Natural killer cell treated with Interleukin-12 subunit alpha and Interleukin-12 subunit beta and Interleukin-15 and Interleukin-18, amount 100 ng/mL, for 72 hours (primary cell): ENCODE measurements at regions not wholly inside any gene's neighbourhood (a gene's known extent, or its start where the extent isn't known, plus 50 kb on each side); places are given as distances from the start of the nearest gene placed in this dataset.

Source experiments
- ATAC-seq, 2 donors: fragments of 150-1000 bp; cut with Tn5 transposase in 1 of 2; sonication (Bioruptor Pico), chemical (Tn5 transposase) in 1 of 2; 2 replicates each; pipeline ENCODE4 v1.10.0; 2021
- DNase-seq: peaks from one replicate; pipeline ENCODE4 v3.0.0; 2022; ENCODE audit warnings: low spot score
- H3K27ac Mint-ChIP-seq, 2 donors: 1 replicate in 1 of 2; 2 replicates in 1 of 2; pipeline ENCODE4 v1.8.0; 2022; ENCODE audit warnings: mixed read lengths in 2 of 2, mild to moderate bottlenecking in 1 of 2, moderate library complexity in 1 of 2
- H3K27me3 Mint-ChIP-seq, 2 donors: 1 replicate in 1 of 2; 2 replicates in 1 of 2; pipeline ENCODE4 v1.8.0; 2022; ENCODE audit warnings: mixed read lengths in 2 of 2
- H3K36me3 Mint-ChIP-seq: one replicate; pipeline ENCODE4 v1.8.0; 2022; ENCODE audit warnings: mixed read lengths
- H3K4me1 Mint-ChIP-seq, 2 donors: 1 replicate in 1 of 2; 2 replicates in 1 of 2; pipeline ENCODE4 v1.8.0; 2022; ENCODE audit warnings: low read depth in 2 of 2, mixed read lengths in 2 of 2, mild to moderate bottlenecking in 1 of 2
- H3K4me3 Mint-ChIP-seq: one replicate; pipeline ENCODE4 v1.8.0; 2022; ENCODE audit warnings: mixed read lengths
- H3K9me3 Mint-ChIP-seq: 2 replicates; pipeline ENCODE4 v1.8.0; 2022; ENCODE audit warnings: mixed read lengths

- ATAC-seq: no peak
- peaks cover 21% of the 10 kb centered on the region for H3K9me3 Mint-ChIP-seq
These were observed 357.8 kb upstream of the USP15 start for GRCh38 chr12:61902403-61902802.

GRCh38 chr12:61911113-61911512 lies 349.1 kb upstream of the USP15 start:
- peaks cover 15% of the 10 kb centered on the region for H3K9me3 Mint-ChIP-seq
- no peak for ATAC-seq
- no peak overlapping the region for H3K27ac Mint-ChIP-seq
- peaks cover 8% of the 10 kb centered on the region for H3K36me3 Mint-ChIP-seq
- no peaks in the 10 kb centered on the region for H3K27me3 Mint-ChIP-seq
- no peak overlapping the region for H3K4me3 Mint-ChIP-seq
- no peaks in the 10 kb centered on the region for H3K4me1 Mint-ChIP-seq
- no peak for DNase-seq

More at GRCh38 chr12:61902403-61902802, 357.8 kb upstream of the USP15 start:
- no peaks in the 10 kb centered on the region for H3K27me3 Mint-ChIP-seq
- no peaks in the 10 kb centered on the region for H3K4me1 Mint-ChIP-seq
- H3K4me3 Mint-ChIP-seq: no peak overlapping the region
- H3K36me3 Mint-ChIP-seq: peaks cover 7% of the 10 kb centered on the region
- no peak for DNase-seq
- no peak overlapping the region for H3K27ac Mint-ChIP-seq

- Mint-ChIP-seq H3K4me3 (no peak overlapping the region), H3K36me3 (peaks cover 4% of the 10 kb centered on the region), H3K4me1 (no peaks in the 10 kb centered on the region), H3K27ac (no peak overlapping the region), H3K27me3 (no peaks in the 10 kb centered on the region), H3K9me3 (peaks cover 12% of the 10 kb centered on the region)
- no peak for DNase-seq
- ATAC-seq: no peak
These were observed 344.8 kb upstream of the USP15 start for GRCh38 chr12:61915420-61915819.

GRCh38 chr12:61916831-61917230 lies 343.4 kb upstream of the USP15 start:
- no peak overlapping the region for H3K27ac Mint-ChIP-seq
- DNase-seq (no peak), ATAC-seq (no peak)
- H3K4me1 Mint-ChIP-seq: no peaks in the 10 kb centered on the region
- peaks cover 20% of the 10 kb centered on the region for H3K9me3 Mint-ChIP-seq
- peaks cover 11% of the 10 kb centered on the region for H3K36me3 Mint-ChIP-seq
- no peak overlapping the region for H3K4me3 Mint-ChIP-seq
- H3K27me3 Mint-ChIP-seq: no peaks in the 10 kb centered on the region

DNA sequence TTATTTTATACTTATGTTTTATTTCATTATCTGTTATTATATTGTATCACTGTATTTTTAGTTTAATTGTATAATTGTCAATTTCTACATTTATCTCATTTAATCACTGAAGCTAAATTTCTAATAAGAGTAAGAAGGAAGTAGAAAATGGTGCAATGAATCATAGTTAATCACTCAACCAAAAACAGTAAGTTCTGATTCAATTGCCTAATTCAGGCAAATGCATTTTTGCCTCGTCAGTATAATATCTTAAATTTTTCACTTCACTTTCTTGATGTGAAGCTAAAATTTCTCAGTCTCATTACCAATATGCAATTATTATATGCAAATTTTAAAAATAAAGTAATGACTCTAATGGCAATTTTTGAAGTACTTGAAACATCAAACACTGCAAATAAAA lies 340.5 kb upstream of the USP15 start:
- Mint-ChIP-seq H3K4me1 (no peaks in the 10 kb centered on the region), H3K9me3 (peaks cover 28% of the 10 kb centered on the region), H3K27ac (no peak overlapping the region), H3K36me3 (peaks cover 16% of the 10 kb centered on the region), H3K27me3 (no peaks in the 10 kb centered on the region), H3K4me3 (no peak overlapping the region)
- DNase-seq (no peak), ATAC-seq (no peak)

GRCh38 chr12:61920230-61920629 lies 340.0 kb upstream of the USP15 start:
- DNase-seq (no peak), ATAC-seq (no peak)
- H3K27ac Mint-ChIP-seq: no peak overlapping the region
- H3K27me3 Mint-ChIP-seq: no peaks in the 10 kb centered on the region
- H3K4me1 Mint-ChIP-seq: no peaks in the 10 kb centered on the region
- H3K4me3 Mint-ChIP-seq: no peak overlapping the region
- H3K9me3 Mint-ChIP-seq: peaks cover 32% of the 10 kb centered on the region
- peaks cover 22% of the 10 kb centered on the region for H3K36me3 Mint-ChIP-seq

DNA sequence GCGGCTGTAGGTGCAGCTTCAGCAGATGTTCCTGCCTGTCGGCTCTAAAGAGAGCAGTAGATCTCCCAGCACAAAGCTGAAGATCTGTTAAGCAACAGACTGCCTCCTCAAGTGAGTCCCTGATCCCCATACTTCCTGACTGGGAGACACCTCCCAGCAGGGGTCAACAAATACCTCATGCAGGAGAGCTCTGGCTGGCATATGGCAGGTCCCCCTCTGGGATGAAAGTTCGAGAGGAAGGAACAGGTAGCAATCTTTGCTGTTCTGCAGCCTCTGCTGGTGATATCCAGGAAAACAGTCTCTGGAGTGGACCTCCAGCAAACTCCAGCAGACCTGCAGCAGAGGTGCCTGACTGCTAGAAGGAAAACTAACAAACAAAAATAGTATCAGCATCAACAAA lies 337.1 kb upstream of the USP15 start:
- Mint-ChIP-seq H3K4me3 (no peak overlapping the region), H3K36me3 (peaks cover 29% of the 10 kb centered on the region), H3K9me3 (peaks cover 35% of the 10 kb centered on the region), H3K27me3 (no peaks in the 10 kb centered on the region), H3K4me1 (no peaks in the 10 kb centered on the region), H3K27ac (no peak overlapping the region)
- no peak for DNase-seq
- no peak for ATAC-seq

- H3K9me3 Mint-ChIP-seq: peaks cover 5% of the 10 kb centered on the region
- DNase-seq (no peak), ATAC-seq (no peak)
- H3K27ac Mint-ChIP-seq: no peak overlapping the region
- H3K36me3 Mint-ChIP-seq: no peaks in the 10 kb centered on the region
- H3K4me3 Mint-ChIP-seq: no peak overlapping the region
- H3K4me1 Mint-ChIP-seq: no peaks in the 10 kb centered on the region
- H3K27me3 Mint-ChIP-seq: no peaks in the 10 kb centered on the region
These were observed 325.6 kb upstream of the USP15 start for GRCh38 chr12:61934564-61934963.

GRCh38 chr12:61939977-61940376 lies 320.2 kb upstream of the USP15 start:
- Mint-ChIP-seq H3K36me3 (no peaks in the 10 kb centered on the region), H3K4me1 (no peaks in the 10 kb centered on the region), H3K4me3 (no peak overlapping the region), H3K27me3 (no peaks in the 10 kb centered on the region), H3K9me3 (peaks cover 2% of the 10 kb centered on the region), H3K27ac (no peak overlapping the region)
- no peak for ATAC-seq
- no peak for DNase-seq

- ATAC-seq (no peak), DNase-seq (no peak)
- no peaks in the 10 kb centered on the region for H3K4me1 Mint-ChIP-seq
- H3K27ac Mint-ChIP-seq: no peak overlapping the region
- H3K36me3 Mint-ChIP-seq: no peaks in the 10 kb centered on the region
- no peak overlapping the region for H3K4me3 Mint-ChIP-seq
- no peaks in the 10 kb centered on the region for H3K27me3 Mint-ChIP-seq
- H3K9me3 Mint-ChIP-seq: no peaks in the 10 kb centered on the region
These were observed 303.7 kb upstream of the USP15 start for GRCh38 chr12:61956545-61956944.

DNA sequence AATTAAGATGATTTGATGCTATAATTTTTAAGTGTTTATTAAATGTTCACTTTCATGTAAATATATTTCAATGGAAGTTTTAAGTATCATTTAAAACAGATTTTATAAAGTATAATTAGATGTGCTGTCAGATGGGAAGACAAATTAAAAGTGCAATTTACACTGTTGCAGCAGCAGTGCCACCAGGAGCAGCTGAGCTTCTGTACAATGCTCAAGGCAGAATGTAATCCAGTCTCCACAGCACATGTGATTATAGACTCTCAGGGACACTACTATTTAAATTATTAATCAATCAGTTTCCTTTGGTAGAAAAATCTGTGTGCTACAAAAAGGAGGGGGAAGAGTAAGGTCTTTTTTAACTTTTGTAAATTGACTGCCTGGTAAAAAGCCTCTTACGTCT lies 285.7 kb upstream of the USP15 start:
- H3K4me3 Mint-ChIP-seq: no peak overlapping the region
- H3K9me3 Mint-ChIP-seq: no peaks in the 10 kb centered on the region
- no peak for ATAC-seq
- no peaks in the 10 kb centered on the region for H3K36me3 Mint-ChIP-seq
- no peaks in the 10 kb centered on the region for H3K27me3 Mint-ChIP-seq
- no peaks in the 10 kb centered on the region for H3K4me1 Mint-ChIP-seq
- no peak for DNase-seq
- H3K27ac Mint-ChIP-seq: no peak overlapping the region

GRCh38 chr12:61985830-61986229 lies 274.4 kb upstream of the USP15 start:
- ATAC-seq (no peak), DNase-seq (no peak)
- Mint-ChIP-seq H3K4me1 (no peaks in the 10 kb centered on the region), H3K9me3 (no peaks in the 10 kb centered on the region), H3K4me3 (no peak overlapping the region), H3K27ac (no peak overlapping the region), H3K36me3 (no peaks in the 10 kb centered on the region), H3K27me3 (no peaks in the 10 kb centered on the region)

GRCh38 chr12:61987173-61987572 lies 273.0 kb upstream of the USP15 start:
- Mint-ChIP-seq H3K9me3 (no peaks in the 10 kb centered on the region), H3K27ac (no peak overlapping the region), H3K4me1 (no peaks in the 10 kb centered on the region), H3K4me3 (no peak overlapping the region), H3K36me3 (no peaks in the 10 kb centered on the region), H3K27me3 (no peaks in the 10 kb centered on the region)
- no peak for DNase-seq
- ATAC-seq: no peak

- Mint-ChIP-seq H3K27me3 (no peaks in the 10 kb centered on the region), H3K36me3 (no peaks in the 10 kb centered on the region)
- no peak for ATAC-seq
These were observed 268.5 kb upstream of the USP15 start for GRCh38 chr12:61991661-61992060.

DNA sequence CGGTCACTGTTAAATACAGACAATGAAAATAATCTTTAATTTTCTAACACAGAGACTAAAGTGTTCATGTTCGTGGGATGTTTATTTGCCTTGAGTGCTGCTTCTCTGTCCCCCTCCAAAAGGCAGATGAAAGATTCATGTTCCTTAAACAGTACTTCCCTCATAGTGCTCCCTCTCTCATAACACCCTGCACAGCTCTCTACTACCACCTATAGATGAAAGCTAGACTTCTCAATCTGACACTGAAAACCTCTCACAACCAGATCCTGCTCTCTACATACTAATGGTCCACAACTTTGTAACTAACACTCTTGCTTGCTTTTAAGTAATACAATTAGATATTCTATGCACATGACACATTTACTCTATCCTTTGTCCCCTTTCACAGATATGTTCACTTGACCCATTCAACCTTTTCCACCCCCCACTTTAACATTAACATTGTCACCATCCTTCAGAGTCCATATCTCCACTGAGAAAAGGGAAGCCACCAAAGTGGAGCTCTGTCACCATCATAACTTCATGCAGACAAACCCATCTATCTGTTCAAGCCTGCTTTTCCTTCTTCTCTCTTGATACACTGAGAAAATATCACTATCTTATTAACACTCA lies 266.4 kb upstream of the USP15 start:
- Mint-ChIP-seq H3K4me3 (no peak overlapping the region), H3K36me3 (no peaks in the 10 kb centered on the region), H3K4me1 (no peaks in the 10 kb centered on the region), H3K27ac (no peak overlapping the region), H3K27me3 (peaks cover 0 to 4% of the 10 kb centered on the region in 2 donors), H3K9me3 (peaks cover 4% of the 10 kb centered on the region)
- no peak for DNase-seq
- no peak for ATAC-seq

More at GRCh38 chr12:61991661-61992060, 268.5 kb upstream of the USP15 start:
- Mint-ChIP-seq H3K4me1 (no peaks in the 10 kb centered on the region), H3K9me3 (no peaks in the 10 kb centered on the region), H3K27ac (no peak overlapping the region), H3K4me3 (no peak overlapping the region)
- DNase-seq: no peak
